ENCODE measurements at regions not wholly inside any gene's neighbourhood (a gene's known extent, or its start where the extent isn't known, plus 50 kb on each side); places are given as distances from the start of the nearest gene placed in this dataset.

- DNase-seq (ENCODE audit: low read depth in 2 of 2) = no peak
Observed at GRCh38 chr4:19417256-19417655, 834.4 kb upstream of the SLIT2 start.

DNA sequence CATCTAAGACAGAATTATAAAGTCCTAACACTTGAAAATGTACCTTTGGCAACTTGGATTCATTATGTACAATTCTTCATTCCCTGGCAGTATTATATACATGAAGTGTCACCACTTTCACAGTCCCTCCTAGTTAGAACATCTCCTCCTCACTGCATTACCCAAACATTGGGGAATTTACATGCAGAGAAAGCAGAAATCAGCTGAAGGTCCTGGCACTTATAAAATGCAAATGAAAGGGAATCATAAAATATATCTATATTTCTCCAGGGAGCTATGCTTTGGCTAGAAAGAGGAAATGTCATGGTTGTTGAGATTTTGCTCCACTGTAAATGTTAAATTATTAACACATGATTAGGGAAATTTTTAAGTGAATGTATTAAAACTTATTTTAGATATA lies 835.6 kb upstream of the SLIT2 start:
- no peak for DNase-seq (ENCODE audit: low read depth in 2 of 2)

DNA sequence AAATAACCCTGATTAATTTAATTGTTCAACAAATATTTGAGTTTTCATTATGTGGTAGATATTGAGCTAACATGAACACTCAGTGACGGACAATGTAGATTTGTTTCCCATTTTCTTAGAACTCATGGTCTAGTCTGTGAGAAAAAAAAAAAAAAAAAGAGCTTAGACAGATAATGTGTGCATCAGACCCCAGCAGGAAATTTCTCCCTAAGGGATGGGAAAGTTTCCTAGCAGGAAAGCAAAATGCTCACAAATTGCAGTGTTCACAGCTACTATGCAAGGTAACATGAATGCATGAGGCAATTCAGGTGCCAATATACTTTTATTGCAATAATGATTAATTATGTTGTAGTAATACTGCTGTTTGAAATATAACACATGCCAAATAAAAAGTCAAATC lies 843.2 kb upstream of the SLIT2 start:
- DNase-seq (ENCODE audit: low read depth in 2 of 2) = no peak

DNA sequence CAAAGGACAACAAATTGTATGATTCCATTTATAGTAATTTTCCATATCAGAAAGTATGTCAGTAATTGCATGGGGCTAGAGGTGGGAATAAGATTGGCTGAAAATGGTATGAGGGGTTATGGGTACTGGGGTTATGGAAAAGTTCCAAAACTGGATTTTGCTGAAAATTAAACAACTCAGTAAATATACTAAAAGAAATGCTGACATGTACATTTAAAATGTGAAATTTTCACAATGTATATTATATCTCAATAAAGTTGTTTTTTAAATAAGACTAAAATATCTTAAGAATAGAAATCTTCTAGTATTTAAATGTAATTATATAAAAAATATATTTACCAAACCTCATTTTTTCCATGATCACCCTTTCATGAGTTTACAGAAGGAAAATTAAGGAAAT lies 844.9 kb upstream of the SLIT2 start:
- DNase-seq (ENCODE audit: low read depth in 2 of 2) = no peak

- no peak for DNase-seq (ENCODE audit: low read depth in 2 of 2)
Observed at GRCh38 chr4:19403786-19404370, 847.8 kb upstream of the SLIT2 start.

- DNase-seq (ENCODE audit: low read depth in 2 of 2) = no peak
Observed at GRCh38 chr4:19402581-19403065, 849.1 kb upstream of the SLIT2 start.

DNA sequence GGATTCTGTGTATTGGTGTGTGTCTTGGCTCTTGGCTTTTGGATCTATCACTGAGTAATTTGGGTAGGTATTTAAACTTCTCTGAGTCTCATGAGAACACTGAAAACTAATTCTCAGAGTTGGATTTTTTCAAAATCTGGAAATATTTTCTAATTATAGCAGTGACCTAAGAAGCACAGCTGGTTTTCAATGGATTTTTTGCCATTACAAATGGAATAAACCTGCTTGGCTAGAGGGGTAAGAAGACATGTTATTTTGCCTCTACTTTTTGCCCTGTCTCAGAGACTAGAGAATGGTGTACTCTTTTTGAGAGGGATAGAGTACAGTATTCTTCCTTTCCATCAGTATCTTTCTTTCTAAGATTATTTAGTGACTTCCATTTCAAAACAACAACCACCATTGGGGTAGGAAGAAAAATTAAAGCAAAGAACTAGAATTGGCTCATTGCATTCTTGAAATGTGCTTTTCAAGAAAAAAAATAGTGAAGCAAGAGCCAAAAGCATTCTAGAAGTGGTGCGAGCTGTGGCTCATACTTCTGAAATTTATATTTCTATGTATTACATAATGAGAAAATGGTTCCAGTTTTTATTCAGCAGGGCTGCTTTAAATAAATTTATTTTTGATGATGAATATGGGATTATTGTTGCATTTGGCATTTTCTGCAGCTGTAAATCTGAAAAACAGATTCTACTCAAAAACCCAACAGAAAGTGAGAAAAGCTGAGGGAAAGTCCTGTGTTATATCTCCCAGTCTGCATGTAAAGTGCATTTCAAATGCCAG lies 850.2 kb upstream of the SLIT2 start:
- no peak for DNase-seq (ENCODE audit: low read depth in 2 of 2)

GRCh38 chr4:19400820-19401219 lies 850.9 kb upstream of the SLIT2 start:
- DNase-seq (ENCODE audit: low read depth in 2 of 2) = no peak

GRCh38 chr4:19399001-19399400 lies 852.7 kb upstream of the SLIT2 start:
- DNase-seq (ENCODE audit: low read depth in 2 of 2) = no peak

DNA sequence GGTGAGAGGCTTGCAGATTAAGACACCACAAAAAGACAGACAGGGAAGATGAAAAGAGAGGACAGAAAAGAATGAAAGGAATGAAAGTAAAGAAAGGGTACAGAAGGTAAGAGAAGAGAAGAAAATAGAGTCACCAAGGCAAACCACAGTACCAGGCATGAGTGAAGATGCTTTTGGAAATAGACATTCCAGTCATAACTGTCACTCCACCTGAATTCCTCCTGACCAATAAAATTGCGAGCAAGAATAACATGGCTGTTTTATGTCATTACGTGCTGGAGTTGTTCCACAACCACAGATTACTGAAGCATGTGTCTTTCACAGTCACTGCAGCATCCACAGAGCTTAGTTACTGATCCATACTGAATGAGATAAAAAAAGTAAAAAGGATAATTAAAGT lies 864.9 kb upstream of the SLIT2 start:
- no peak for DNase-seq (ENCODE audit: low read depth in 2 of 2)

DNA sequence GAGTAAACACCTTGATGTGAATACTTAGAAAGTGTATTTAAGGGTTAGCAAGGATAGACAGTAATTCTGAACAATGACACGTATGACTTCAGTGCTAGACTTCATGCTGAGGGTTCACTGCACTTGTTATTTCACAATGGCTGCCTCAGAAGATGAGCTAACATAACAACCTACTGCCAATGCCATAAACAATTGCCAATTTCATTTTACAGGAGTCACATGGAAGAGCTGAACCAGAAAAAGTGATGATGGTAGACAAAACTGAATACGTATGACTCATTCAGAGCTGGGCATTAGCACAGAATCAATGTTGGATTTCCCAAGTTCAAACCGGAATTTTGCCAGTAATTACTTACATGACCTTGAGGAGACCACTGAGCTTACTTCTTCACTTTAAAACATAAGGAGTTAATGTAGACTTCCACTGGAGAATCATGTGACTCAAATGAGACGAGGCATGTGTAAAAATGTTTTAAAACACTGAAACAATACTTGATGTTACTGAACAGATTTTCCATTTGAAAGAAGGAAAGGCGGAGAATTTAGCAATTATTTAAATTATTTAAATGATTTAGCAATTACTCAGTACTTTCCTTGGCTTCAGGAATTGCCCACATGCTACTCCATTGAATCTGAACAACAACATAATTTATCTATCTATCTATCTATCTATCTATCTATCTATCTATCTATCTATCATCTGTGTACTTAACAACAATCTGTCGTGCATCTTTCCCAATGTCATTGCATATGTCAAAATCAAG lies 868.5 kb upstream of the SLIT2 start:
- DNase-seq (ENCODE audit: low read depth in 2 of 2) = no peak

GRCh38 chr4:19381068-19381467 lies 870.6 kb upstream of the SLIT2 start:
- DNase-seq (ENCODE audit: low read depth in 2 of 2) = no peak

GRCh38 chr4:19380600-19380999 lies 871.1 kb upstream of the SLIT2 start:
- no peak for DNase-seq (ENCODE audit: low read depth in 2 of 2)

DNA sequence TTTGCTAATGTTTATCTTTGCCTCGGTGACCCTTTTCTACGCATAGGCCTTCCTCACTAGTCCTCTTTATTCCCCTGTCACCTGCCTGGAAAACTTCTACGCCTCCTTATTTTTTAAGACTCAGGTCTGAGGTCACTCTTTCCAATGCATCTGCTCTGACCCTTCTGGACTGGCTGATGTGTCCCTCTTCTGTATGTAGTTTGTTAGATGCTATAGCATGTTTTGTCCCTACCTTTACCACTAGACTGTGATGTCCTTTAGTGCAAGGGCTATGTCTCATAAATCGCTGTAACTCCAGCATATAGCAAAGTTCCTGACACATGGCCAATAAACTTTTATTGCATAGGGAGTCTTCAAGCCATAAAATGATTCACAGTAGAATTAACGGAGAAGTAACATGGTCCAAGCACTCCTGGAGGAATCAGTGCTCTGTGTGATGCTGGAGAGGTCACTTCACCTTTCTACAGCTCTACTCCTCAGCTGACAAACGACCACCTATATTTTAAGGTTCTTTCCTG lies 872.5 kb upstream of the SLIT2 start:
- no peak for DNase-seq (ENCODE audit: low read depth in 2 of 2)

GRCh38 chr4:19375931-19376330 lies 875.8 kb upstream of the SLIT2 start:
- no peak for DNase-seq (ENCODE audit: low read depth in 2 of 2)

GRCh38 chr4:19375136-19375804 lies 876.4 kb upstream of the SLIT2 start:
- no peak for DNase-seq (ENCODE audit: low read depth in 2 of 2)

GRCh38 chr4:19372390-19372789 lies 879.3 kb upstream of the SLIT2 start:
- DNase-seq (ENCODE audit: low read depth in 2 of 2) = no peak

GRCh38 chr4:19368800-19369199 lies 882.9 kb upstream of the SLIT2 start:
- no peak for DNase-seq (ENCODE audit: low read depth in 2 of 2)

- no peak for DNase-seq (ENCODE audit: low read depth in 2 of 2)
Observed at GRCh38 chr4:19366916-19367315, 884.8 kb upstream of the SLIT2 start.

GRCh38 chr4:19358015-19358414 lies 893.7 kb upstream of the SLIT2 start:
- DNase-seq (ENCODE audit: low read depth in 2 of 2) = no peak

DNA sequence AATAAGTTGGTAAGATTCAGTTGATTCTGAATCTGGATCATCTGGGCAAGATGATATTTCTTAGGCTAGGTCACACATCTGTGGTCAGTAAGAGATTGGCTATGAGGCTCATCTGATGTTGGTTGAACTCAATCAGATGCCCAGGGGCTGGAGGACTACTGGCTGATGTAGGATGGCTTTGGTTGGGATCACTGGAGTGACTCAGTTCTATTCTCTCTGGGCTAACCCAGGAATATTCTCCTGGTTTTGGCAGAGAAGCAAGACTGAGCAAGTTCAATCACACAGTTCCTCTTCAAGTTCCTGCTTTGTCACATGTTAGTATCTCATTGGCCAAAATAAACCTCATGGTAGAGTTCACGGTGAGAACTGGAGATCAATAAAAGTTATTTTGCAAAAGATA lies 902.3 kb upstream of the SLIT2 start:
- no peak for DNase-seq (ENCODE audit: low read depth in 2 of 2)

GRCh38 chr4:19348746-19349145 lies 903.0 kb upstream of the SLIT2 start:
- DNase-seq (ENCODE audit: low read depth in 2 of 2) = no peak

Measured in dermis microvascular lymphatic vessel endothelial cell (primary cell).